LNCaP clone FGC (cell line): ENCODE measurements at regions not wholly inside any gene's neighbourhood (a gene's known extent, or its start where the extent isn't known, plus 50 kb on each side); places are given as distances from the start of the nearest gene placed in this dataset.

Experiments used
- DNase-seq: peaks from one replicate; pipeline ENCODE4 v3.0.0-alpha.2; 2011; ENCODE audit warnings: low read depth
- H3K4me3 ChIP-seq: 2 replicates; pipeline ENCODE4 v1.5.1; 2011; ENCODE audit warnings: mild to moderate bottlenecking, low read depth, low read length, control low read depth
- TF ChIP-seq, protein P1 (sequence below): IDR thresholded peaks from 2 replicates; pipeline ENCODE4 v1.5.1; 2012; ENCODE audit warnings: mild to moderate bottlenecking; ENCODE audit not compliant: control insufficient read depth, insufficient read depth; ENCODE audit errors: extremely low read depth

- TF ChIP-seq, protein P1, sequence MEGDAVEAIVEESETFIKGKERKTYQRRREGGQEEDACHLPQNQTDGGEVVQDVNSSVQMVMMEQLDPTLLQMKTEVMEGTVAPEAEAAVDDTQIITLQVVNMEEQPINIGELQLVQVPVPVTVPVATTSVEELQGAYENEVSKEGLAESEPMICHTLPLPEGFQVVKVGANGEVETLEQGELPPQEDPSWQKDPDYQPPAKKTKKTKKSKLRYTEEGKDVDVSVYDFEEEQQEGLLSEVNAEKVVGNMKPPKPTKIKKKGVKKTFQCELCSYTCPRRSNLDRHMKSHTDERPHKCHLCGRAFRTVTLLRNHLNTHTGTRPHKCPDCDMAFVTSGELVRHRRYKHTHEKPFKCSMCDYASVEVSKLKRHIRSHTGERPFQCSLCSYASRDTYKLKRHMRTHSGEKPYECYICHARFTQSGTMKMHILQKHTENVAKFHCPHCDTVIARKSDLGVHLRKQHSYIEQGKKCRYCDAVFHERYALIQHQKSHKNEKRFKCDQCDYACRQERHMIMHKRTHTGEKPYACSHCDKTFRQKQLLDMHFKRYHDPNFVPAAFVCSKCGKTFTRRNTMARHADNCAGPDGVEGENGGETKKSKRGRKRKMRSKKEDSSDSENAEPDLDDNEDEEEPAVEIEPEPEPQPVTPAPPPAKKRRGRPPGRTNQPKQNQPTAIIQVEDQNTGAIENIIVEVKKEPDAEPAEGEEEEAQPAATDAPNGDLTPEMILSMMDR = no peak
- DNase-seq = no peak
Measured at GRCh38 chr13:90623318-90624011, 724.0 kb upstream of the MIR17HG start.

GRCh38 chr13:90627813-90628212, 719.7 kb upstream of the MIR17HG start:
- no peak overlapping the region for H3K4me3 ChIP-seq
- DNase-seq = no peak
- TF ChIP-seq, protein P1 = no peak

More at GRCh38 chr13:90623318-90624011, 724.0 kb upstream of the MIR17HG start:
- H3K4me3 ChIP-seq = no peak overlapping the region

DNA sequence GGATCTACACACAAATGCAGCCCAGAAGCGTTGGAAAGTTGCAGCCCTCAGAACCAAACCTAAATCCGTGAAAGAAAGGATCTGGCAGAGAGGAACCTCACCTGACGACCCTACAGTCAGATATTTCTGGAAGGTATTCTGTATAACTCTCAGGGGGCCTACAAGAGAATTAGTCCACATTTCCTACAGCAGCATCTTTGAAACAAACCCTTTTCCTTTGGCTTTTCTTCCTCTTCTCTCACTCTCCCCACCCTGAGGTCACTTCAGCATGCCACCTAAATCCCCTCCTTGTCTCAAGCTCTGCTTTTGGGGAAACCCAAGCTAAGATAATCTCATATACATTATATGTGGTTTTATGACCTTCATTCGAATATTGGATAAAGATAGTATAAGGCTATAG, 719.0 kb upstream of the MIR17HG start:
- no peak for DNase-seq
- H3K4me3 ChIP-seq = no peak overlapping the region
- TF ChIP-seq, protein P1 = no peak

DNA sequence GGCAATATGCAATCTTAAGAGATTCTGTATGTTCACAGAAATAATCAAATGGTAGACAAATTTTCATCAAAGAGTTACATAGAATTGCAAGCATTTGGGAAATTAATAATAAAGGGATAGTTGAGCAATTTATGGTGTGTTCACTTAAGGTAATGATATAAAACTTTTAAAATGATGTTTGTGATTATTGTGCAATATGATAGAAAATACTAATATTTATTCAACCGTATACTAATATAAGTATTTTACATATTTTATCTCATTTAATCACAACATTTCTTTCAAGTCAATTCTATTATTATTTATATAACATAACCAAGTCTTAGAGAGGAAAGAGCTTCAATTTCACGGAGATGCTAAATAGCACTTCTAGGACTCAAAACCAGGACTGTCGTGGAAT, 716.8 kb upstream of the MIR17HG start:
- DNase-seq = no peak
- TF ChIP-seq, protein P1 = no peak
- no peak overlapping the region for H3K4me3 ChIP-seq

DNA sequence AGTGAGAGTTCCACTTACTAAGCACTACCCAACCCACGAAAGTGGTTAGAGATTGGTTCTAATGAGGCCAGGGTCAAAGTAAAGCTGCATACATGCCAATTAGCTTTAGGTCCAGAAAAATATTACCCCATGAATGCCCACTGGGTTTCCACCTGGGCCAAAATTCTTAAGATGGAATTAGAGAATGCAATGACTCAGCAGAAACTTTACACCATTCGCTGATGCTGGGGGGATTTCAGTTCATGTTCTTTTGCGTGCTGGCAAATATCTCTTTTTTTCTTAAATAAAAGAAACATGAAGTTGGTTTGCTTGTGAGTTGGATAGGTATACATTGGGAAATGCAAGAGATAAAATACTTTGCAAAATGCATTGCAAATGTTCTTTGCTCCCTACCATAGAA, 715.3 kb upstream of the MIR17HG start:
- no peak overlapping the region for H3K4me3 ChIP-seq
- TF ChIP-seq, protein P1 = no peak
- no peak for DNase-seq

- TF ChIP-seq, protein P1 = no peak
Measured at GRCh38 chr13:90633849-90634248, 713.6 kb upstream of the MIR17HG start.

GRCh38 chr13:90640976-90641375, 706.5 kb upstream of the MIR17HG start:
- no peak overlapping the region for H3K4me3 ChIP-seq
- TF ChIP-seq, protein P1 = no peak
- DNase-seq = no peak

More at GRCh38 chr13:90633849-90634248, 713.6 kb upstream of the MIR17HG start:
- no peak overlapping the region for H3K4me3 ChIP-seq
- no peak for DNase-seq
